HG02763 (cell line): ENCODE measurements at regions not wholly inside any gene's neighbourhood (a gene's known extent, or its start where the extent isn't known, plus 50 kb on each side); places are given as distances from the start of the nearest gene placed in this dataset.
"Not testable (repeated sequence)": the region's sequence is repeated elsewhere in the genome, so short reads cannot be mapped to it uniquely, and the experiment has no call there.

Experiments
- ATAC-seq: cut with Tn5 transposase; IDR thresholded peaks from one replicate; pipeline ENCODE4 v1.9.1; 2021; ENCODE audit warnings: mild to moderate bottlenecking, moderate library complexity; ENCODE audit not compliant: unreplicated experiment

DNA sequence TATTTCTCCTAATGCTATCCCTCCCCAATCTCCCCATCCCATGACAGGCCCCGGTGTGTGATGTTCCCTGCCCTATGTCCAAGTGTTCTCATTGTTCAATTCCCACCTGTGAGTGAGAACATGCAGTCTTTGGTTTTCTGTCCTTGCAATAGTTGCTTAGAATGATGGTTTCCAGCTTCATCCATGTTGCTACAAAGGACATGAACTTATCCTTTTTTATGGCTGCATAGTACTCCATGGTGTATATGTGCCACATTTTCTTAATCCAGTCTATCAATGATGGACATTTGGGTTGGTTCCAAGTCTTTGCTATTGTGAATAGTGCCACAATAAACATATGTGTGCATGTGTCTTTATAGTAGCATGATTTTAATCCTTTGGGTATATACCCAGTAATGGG lies 51.3 kb upstream of the RIOK2 start:
- ATAC-seq = not testable (repeated sequence)

DNA sequence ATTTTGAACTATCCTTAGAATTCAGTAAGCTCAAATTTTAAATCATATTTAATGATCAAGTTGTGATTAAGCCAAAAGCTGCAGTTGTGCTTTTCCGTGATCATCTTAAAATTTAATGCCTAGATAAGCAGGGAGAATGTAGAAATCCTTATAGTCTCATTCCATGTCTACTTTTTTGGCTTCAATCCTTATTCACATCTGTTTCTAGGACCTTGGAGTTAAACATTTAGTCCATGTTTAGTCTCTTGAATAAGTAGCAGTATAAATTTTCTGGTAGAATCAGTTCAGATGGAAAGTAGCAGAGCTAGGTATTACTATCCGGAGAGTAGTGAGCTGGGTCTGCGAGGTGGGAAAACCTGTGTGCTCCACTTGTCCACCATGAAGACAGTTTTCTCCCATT lies 59.3 kb upstream of the RIOK2 start:
- no peak for ATAC-seq

DNA sequence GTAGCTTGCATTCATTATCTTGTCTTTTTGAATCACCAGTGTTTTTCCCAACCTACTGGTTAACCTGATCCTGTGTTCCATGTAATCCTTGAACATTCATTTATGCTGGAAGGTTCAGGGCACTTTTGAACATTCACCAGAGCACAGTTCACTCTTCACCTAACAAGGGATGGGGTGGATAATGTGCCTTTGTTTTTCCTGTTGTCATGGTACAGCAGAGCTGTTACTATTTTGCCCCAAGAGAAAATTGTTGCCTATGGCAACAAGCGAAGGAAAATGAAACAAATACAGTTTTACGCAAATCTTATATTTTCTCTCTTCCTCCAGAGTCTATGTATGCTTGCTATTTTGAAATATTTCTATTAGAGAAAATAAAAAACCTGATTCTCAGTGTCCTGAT lies 60.3 kb upstream of the RIOK2 start:
- ATAC-seq = no peak

DNA sequence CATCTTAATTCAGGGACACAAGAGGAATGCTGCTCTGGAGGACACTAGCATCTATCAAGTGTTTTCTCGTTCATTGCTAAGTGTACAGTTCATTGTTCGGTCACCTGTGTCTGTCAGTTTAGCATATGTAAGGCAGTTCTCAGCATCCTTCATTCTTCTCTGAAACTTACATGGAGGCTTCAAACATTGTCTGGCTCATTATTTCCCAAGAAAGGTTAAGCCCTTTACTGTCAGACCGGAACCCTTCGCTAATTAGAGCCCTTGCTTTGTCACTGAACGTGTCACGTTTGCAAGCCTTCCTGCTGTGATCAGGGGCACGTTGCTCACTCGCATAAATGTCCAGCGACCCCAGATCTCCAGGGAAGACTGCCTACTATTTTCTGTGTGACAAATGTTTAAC lies 62.3 kb upstream of the RIOK2 start:
- ATAC-seq = no peak

DNA sequence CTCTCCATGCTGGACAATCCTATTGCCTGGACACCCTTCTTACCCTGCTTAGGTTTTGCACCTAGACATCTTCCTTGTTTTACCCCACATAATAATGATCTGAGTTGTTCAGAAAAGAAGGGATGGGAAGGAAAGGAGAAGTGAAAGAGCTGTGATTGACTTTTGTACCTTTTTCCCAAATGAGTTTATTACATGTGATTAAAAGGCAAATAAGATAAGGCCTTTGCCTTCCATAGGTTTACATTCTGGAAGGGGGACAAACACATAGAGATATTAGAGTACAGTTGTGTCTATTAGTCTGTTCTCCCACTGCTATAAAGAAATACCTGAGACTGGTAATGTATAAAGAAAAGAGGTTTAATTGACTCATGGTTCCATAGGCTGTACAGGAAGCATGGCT lies 67.1 kb upstream of the RIOK2 start:
- ATAC-seq = no peak

DNA sequence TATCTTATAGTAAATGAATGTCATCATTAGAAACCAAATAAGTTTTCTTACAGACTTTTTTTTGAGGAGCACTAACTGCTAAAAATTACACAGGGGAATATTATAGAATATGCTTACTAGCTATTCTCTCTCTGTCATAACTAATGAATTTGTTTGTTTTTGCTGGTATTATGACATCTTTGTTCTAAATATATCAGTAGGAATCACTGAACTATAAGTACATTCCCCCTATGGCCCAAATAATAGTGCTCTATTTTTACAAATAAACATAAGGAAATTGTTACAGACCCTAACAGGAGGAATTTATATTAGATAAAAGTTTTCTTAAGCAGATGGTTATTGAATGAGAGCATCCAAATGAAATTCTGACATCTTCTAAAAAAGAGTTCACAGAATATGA lies 83.0 kb upstream of the RIOK2 start:
- no peak for ATAC-seq

DNA sequence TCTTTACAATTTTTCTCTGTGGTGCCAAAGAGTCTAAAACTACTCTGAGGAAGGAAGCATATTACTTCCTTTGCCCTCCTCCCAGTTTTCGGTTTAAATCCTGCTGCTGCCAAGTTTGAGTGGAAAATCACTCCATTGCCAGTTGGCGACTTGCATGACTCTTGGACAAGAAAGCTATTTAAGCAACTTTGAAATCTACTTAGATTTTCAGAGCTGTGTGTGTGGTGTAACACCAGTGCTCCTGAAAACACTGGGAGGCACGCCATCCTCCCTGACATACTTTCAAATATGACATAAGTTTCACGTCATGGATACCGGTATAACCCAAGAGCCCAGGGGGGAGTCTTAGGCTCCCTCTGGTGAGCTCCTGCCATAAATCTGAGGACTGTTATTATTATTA lies 83.5 kb upstream of the RIOK2 start:
- no peak for ATAC-seq

DNA sequence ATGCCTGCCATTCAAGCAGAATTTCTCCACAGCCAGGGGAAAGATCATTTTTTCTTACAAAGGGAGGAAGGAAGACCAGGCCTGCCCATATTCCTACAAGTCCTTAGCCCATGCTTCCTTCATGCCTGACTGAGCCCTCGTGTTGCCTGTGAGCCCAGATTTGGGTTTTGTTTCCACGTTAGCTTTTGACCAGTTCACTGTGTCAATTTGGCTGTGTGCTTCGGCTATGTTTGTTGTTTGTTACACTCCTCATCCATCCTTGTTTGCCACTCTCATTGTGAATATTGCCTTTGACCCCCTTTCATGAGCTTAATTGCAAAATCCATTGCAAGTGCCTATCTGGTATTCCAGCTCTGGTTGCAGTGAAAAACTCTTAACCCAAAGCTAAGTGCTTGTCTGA lies 84.7 kb upstream of the RIOK2 start:
- ATAC-seq = no peak

DNA sequence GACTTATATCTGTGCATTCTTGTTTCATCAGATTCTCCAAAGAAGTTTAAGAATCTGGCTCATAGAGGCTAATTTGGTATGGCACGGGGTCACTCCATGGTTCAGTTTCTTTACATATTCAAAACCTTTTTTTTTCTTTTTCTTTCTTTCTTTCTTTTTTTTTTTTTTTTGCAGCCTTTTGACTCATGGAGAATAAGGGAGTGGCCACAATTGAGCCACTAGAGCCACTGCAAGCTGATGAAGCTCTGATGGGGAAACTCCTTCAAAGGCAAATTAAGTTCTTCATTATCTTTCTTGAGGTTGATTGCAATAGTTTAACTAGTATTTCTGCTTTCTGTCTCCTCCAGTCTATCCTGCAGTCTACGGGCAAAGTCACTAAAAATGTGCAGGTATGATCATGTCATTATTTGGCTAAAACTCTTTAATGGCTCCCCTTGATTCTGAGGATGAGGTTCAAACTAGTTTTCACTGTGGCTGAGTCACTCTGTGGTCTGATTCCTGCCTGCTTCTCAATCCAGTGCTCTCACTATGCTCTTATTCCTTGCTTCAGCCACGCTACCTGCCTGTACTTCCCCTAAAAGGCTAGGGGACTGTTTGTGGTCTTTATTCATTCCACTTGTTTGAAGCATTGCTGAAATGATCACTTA lies 93.5 kb upstream of the RIOK2 start:
- no peak for ATAC-seq

DNA sequence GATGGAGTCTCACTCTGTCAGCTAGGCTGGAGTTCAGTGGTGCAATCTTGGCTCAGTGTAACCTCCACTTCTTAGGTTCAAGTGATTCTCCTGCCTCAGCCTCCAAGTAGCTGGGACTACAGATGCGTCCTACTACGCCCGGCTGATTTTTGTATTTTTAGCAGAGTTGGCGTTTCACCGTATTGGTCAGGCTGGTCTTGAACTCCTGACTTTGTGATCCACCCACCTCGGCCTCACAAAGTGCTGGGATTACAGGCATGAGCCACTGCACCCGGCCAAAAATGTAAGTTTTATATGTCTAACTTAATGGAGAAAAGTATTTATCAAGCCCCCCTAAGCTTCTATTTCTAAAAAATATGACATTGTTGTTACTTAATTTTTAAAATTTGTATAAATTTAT lies 98.2 kb upstream of the RIOK2 start:
- ATAC-seq = no peak

DNA sequence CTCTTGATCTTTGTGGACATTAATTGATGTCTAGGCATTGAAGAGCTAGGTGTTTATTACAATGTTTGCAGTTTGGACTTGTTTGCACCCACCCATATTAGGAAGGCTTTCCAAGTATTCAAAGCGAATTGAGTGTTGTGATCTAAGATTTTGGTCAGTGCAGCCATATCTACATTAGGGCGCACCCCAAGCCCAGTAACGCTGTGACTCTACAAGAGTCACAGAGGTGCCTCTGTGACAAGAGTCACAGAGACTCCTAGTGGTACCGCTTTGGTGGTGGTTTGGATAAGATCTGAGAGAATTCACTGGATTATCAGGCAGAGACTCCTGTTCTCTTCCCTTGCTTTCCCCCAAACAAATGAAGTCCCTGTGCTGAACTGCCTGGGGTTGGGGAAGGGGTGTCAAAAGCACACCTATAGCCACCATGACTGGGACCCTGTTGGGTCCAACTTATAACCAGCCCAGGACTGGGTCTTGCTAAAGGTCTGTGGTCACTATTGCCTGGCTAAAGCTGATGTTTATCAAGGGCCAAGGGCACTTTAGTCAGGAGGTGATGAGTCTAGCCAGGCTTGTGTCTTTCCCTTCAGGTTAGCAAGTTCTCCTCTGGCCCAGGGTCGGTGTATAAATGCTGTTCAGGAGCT lies 114.1 kb upstream of the RIOK2 start:
- peak; percentile 95 for ATAC-seq

DNA sequence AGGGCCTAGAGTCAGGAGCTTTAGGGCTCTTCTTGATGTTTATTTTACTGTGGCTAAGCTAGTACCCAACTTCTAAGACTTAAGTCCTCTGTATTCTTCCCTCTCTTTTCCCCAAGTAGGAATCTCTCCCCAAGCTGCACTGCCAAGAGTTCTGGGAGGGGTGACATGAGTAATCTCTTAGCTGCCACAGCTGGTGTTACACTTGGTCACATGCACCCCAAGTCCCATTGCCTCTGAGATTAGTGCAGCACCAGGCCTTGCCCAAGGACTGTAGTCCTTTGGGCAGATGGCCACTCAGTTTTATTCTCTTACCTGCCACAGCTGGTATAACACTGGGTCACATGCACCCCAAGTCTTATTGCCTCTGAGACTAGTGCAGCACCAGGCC lies 114.7 kb upstream of the RIOK2 start:
- no peak for ATAC-seq

DNA sequence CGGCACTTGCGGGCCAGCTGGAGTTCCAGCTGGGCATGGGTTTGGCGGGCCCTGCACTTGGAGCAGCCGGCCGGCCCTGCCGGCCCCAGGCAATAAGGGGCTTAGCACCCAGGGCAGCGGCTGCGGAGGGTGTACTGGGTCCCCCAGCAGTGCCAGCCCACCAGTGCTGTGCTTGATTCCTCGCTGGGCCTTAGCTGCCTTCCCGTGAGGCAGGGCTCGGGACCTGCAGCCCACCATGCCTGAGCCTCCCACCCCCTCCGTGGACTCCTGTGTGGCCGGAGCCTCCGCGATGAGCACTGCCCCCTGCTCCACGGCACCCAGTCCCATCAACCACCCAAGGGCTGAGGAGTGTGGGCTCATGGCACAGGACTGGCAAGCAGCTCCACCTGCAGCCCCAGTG lies 118.1 kb upstream of the RIOK2 start:
- not testable (repeated sequence) for ATAC-seq

DNA sequence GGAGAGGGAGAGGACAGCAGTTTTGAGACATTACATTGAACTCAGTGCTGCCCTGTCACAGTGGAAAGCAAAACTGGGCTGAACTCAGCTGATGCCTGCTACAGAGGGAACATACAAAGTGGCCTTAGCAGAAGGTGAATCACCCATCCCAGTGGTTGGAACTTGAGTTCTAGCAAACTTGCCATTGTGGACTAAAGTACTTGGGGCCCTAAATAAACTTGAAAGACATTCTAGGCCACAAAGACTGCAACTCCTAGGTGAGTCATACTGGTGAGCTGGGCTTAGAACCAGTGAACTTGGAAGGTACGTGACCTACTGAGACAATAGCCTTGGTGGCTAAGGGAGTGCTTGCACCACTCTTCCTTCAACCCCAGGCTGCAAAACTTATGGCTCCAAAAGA lies 155.7 kb upstream of the RIOK2 start:
- no peak for ATAC-seq

DNA sequence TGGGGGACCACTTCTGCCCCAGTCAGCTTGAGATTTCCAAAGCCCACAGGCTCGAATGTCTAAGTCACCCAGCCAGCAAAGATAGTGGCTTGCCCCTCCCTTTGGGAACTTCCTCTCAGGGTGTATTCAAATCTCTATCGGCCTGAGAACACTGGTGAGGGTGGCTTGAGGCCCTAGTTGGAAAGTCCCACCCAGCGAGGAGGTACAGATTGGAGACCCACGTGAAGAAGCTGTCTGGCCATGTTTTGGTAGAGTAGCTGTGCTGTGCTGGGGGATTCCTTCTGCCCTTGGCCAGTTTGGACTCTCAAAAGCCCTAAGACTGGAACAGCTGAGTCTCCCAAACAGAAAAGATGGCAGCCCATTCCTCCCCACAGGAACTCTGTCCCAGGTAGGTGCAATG lies 172.7 kb upstream of the RIOK2 start:
- peak; percentile 99 for ATAC-seq

DNA sequence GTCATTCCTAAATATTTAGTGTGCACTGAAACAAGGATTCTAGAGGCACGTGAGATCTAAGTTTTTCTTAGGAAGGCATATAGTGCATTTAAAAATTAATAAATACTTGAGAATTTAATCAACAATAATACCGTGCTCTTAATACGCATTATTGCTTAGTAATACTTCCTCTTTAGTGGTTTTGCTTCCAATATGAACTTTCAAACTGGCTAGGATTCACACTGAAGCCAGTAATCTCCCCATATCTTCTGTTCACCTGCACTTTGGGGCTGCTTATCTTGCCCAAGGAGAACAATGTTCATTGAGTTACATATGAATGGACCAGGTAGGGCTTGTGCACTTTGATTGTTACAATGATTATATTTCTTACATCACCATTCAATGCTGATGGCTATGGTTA lies 180.5 kb upstream of the RIOK2 start:
- no peak for ATAC-seq

DNA sequence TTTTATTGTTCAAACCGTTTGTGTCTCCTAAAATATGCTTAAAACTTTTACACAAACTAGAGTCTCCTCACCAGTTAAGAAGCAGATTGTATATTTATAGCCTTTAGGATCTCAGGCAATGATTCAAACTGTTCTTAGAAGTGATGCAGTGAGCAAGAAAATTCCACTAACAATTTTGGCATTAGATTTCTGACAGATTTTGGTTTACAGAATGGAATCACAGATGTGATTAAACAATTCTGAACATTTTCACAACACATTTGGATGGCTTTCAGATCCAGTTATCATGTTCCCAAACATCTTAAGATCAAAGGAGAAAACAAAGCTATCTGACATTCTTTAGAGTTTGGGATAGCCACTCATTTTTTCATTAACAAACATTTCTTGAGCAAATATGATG lies 181.7 kb upstream of the RIOK2 start:
- ATAC-seq = no peak

DNA sequence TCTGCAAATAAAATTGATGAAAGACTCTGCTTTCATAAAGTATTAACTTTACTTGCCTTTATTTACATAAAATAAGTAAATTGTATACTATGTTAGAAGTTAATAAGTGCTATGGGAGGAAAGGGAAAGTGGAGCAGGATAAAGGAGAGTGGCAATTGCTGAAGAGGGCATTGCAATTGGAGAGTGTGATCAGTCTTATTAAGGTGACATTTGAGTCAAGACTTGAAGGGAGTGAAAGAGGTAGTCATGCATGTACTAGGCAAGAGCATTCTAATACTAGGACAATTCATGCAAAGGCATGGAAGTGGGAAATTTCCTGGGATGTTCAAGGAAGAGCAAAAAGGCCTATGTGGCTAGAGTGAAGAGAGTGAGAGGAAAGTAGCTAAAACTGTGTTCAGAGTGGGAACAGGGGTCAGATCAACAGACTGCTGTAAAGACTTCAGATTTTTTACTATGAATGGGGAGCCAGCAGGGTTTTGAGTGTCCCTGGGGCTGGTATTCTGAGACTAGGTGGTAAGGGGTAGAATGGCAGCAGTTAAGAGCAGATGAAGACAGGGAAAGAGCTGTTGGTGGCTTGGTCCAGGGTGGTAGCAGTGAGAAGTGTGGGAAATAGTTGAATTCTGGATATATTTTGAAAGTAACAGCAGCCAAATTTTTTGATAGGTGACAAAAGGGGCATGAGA lies 182.3 kb upstream of the RIOK2 start:
- no peak for ATAC-seq

DNA sequence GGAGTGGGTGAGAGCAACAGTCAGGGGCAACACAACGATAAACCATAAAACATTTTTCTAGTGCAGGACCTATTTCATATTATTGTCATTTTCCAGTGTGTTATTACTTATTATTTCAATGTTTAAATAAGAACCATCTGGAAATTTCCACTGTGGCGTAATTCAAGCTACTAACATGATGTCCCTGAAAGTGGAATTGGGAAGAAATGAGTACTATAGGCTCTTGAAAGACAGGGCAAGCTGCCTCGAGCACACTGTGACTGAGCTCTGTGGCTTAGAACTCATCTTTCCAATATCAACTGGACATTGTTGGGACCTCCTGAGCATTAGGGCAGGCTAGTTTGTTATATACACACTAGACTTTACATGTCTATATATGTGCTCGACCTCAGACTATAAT lies 182.9 kb upstream of the RIOK2 start:
- ATAC-seq = no peak

DNA sequence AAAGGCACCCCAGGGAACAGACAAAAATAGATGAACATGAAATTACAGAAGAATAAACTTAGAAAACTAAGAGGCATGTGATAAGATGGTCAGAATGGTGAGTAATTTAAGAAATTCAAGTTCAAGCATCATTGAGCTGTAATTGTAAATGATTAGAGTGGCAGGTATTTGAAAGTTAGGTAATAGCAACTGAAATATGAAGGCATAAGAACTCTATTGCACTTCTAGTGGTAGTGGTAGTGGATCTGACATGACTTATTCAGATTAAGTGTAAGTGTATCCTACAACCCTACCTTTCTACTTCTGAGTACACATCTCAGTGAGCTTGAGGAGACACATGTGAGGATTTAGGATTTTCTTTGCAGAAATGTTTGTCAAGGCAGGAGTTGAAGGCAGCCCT lies 192.9 kb upstream of the RIOK2 start:
- ATAC-seq = no peak

DNA sequence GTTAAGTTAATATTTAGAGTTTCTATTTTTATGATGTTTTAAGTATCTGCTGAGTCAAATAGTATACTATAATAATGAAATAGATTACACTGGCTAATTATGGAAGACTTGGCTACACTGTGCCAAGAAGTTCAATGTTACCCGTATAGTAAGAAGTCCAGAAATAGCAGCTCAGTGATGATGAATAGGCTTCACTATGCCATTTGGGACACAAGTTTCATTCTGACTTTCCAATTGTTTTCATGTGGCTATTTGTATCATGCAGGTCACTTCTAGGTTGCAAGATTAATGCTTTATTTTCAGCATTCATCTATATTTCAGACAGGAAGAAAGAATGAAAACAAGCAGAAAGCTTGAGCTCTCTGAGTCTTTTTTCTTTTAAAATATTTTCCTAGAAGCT lies 194.5 kb upstream of the RIOK2 start:
- ATAC-seq = no peak

DNA sequence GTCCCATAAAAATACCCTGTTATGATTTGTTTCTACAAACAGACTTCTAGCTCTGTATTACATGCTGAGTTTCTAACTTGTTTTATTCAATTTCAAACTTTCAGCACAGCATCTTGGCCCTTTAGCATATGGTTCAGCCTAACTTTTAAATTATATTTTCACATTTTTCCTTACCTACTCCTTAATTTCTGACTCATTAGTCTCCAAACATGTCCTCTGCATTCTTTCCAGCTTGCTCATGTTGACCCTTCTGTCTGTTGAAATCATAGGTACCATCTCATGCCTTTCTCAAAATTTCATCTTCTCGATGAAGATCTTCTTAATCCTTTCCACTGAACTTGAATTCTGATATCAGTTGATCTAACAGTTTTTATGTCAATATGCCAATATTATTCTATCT lies 200.9 kb upstream of the RIOK2 start:
- ATAC-seq = no peak

DNA sequence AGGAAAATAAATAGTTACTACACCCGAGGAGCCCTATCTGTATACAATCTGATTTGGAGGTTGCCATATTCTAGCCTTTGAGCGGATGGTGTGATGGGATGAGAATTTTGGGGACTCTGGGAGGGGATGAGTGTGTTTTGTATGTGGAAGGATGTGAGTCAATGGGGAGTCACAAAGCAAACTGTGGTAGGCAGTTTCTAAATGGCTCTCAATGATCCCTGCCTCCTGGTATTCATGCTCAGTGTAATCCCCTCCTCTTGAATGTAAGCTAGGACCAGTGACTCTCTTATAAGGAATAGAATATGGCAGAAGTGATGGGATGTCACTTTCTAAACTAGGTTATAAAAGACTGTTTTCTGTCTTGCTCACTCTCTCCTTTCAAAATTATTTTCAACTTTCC lies 205.7 kb upstream of the RIOK2 start:
- no peak for ATAC-seq
